ENCODE measurements at regions not wholly inside any gene's neighbourhood (a gene's known extent, or its start where the extent isn't known, plus 50 kb on each side); places are given as distances from the start of the nearest gene placed in this dataset.

- H2AFZ ChIP-seq (ENCODE audit: low read length), result no peak overlapping the region
- no peak overlapping the region for H2BK20ac ChIP-seq (ENCODE audit: low read depth, low read length, poor library complexity, severe bottlenecking)
- H3K9me3 Mint-ChIP-seq, result peaks cover 8 to 12% of the 10 kb centered on the region in 2 experiments; a peak in 3 of 5 replicates
- H3K23me2 ChIP-seq (ENCODE audit: insufficient read length, low read depth, low read length, poor library complexity, severe bottlenecking), result no peaks in the 10 kb centered on the region
- TF ChIP-seq CTCF (conservative IDR thresholded peaks at IDR 0.05), result no peak
- no peaks in the 10 kb centered on the region for H3K79me1 ChIP-seq (ENCODE audit: insufficient read depth, low read depth, low read length, poor library complexity, severe bottlenecking)
- H3K4me2 ChIP-seq (ENCODE audit: insufficient read depth, insufficient read length, low read length), result no peak overlapping the region
- no peaks in the 10 kb centered on the region for H3K27me3 ChIP-seq (ENCODE audit: insufficient read depth, low read length)
- DNase-seq, result no peak
- no peak overlapping the region for H2BK120ac ChIP-seq (ENCODE audit: low read depth, low read length, poor library complexity, severe bottlenecking)
- H3T11ph ChIP-seq (ENCODE audit: low read length), result no peak overlapping the region
- H4K8ac ChIP-seq (replicated peaks; ENCODE audit: insufficient read length, low read depth, low read length), result no peak overlapping the region
- peaks cover 2 to 5% (median 4%) of the 10 kb centered on the region in 3 experiments; a peak in 5 of 7 replicates for H3K36me3 Mint-ChIP-seq (ENCODE audit: insufficient read depth in 1 of 3, low read depth in 3 of 3)
- WGBS (ENCODE audit: extremely low coverage, insufficient read length, low lambda C conversion rate), result no CpG with 5 or more reads among the region's 1 CpG
- H3K27ac Mint-ChIP-seq, result no peak overlapping the region
- no peak overlapping the region for H2BK12ac ChIP-seq (ENCODE audit: insufficient read length, low read depth, low read length)
- H3K27me3 Mint-ChIP-seq (ENCODE audit: low read depth), result no peaks in the 10 kb centered on the region
- H3K4me3 Mint-ChIP-seq, result no peak overlapping the region
- no peak overlapping the region for H3K18ac ChIP-seq (ENCODE audit: insufficient read length, low read depth, low read length)
- H3K56ac ChIP-seq (ENCODE audit: insufficient read length, low read depth, low read length), result no peak overlapping the region
- H2BK5ac ChIP-seq (ENCODE audit: insufficient read length, low read length), result no peak overlapping the region
- H4K5ac ChIP-seq (ENCODE audit: insufficient read length, low read depth, low read length), result no peak overlapping the region
- H4K20me1 ChIP-seq (ENCODE audit: control insufficient read depth, insufficient read depth, insufficient read length), result no peaks in the 10 kb centered on the region
- no peaks in the 10 kb centered on the region for H3K4me1 ChIP-seq (ENCODE audit: insufficient read depth, low read length)
- no peak overlapping the region for H2BK15ac ChIP-seq (ENCODE audit: low read depth, low read length)
- H3K9me3 ChIP-seq (ENCODE audit: control insufficient read depth, low read depth, low read length), result no peaks in the 10 kb centered on the region
- no peaks in the 10 kb centered on the region for H3K79me2 ChIP-seq (ENCODE audit: insufficient read depth, low read length)
- no peak overlapping the region for H2AK5ac ChIP-seq (ENCODE audit: insufficient read length, low read length)
- no peak overlapping the region for H4K91ac ChIP-seq (ENCODE audit: insufficient read length, low read depth, low read length)
- no peak overlapping the region for H3K14ac ChIP-seq (ENCODE audit: insufficient read depth, low read length)
- no peak overlapping the region for H3K27ac ChIP-seq (ENCODE audit: insufficient read length, low read depth, low read length)
- H3K4me1 Mint-ChIP-seq, result no peaks in the 10 kb centered on the region
- H3K4ac ChIP-seq (ENCODE audit: low read depth, low read length), result no peak overlapping the region
- H3K9ac ChIP-seq (ENCODE audit: extremely low read depth, insufficient read length, low read length), result no peak overlapping the region
- H3K23ac ChIP-seq (ENCODE audit: insufficient read length, low read depth, low read length), result no peak overlapping the region
Observed at GRCh38 chr4:79073471-79073870, 134.2 kb upstream of the PAQR3 start.

All from H9 (cell line).